ENCODE measurements at regions not wholly inside any gene's neighbourhood (a gene's known extent, or its start where the extent isn't known, plus 50 kb on each side); places are given as distances from the start of the nearest gene placed in this dataset.

DNA sequence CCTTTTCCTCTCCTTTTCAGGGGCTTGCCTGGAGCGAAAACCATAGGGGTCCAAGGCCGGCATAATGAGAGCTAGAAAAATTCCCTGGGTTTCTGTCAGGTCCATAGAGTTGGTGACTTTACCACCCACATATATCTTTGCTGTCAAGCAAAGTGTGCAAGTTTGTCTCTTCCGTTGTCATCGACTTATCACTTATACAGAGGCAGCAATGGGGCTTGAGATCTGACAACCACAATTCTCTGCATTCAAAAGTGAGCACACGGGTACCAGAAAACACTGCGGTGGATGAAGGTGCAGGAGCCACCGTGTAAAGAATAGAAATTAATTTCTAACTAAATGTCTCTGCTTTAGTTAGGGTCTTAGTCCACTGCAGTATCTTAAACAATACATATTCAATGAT lies 162.3 kb downstream of the DAD1 start:
- TF ChIP-seq, protein P1, sequence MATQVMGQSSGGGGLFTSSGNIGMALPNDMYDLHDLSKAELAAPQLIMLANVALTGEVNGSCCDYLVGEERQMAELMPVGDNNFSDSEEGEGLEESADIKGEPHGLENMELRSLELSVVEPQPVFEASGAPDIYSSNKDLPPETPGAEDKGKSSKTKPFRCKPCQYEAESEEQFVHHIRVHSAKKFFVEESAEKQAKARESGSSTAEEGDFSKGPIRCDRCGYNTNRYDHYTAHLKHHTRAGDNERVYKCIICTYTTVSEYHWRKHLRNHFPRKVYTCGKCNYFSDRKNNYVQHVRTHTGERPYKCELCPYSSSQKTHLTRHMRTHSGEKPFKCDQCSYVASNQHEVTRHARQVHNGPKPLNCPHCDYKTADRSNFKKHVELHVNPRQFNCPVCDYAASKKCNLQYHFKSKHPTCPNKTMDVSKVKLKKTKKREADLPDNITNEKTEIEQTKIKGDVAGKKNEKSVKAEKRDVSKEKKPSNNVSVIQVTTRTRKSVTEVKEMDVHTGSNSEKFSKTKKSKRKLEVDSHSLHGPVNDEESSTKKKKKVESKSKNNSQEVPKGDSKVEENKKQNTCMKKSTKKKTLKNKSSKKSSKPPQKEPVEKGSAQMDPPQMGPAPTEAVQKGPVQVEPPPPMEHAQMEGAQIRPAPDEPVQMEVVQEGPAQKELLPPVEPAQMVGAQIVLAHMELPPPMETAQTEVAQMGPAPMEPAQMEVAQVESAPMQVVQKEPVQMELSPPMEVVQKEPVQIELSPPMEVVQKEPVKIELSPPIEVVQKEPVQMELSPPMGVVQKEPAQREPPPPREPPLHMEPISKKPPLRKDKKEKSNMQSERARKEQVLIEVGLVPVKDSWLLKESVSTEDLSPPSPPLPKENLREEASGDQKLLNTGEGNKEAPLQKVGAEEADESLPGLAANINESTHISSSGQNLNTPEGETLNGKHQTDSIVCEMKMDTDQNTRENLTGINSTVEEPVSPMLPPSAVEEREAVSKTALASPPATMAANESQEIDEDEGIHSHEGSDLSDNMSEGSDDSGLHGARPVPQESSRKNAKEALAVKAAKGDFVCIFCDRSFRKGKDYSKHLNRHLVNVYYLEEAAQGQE (IDR thresholded peaks at IDR 0.05; ENCODE audit: insufficient read depth in 1 of 2, low read depth in 2 of 2, low read length in 1 of 2), result no peak
- in situ Hi-C loops (cut with HindIII; ENCODE audit: low pct_unique_long_range_greater_than_20kb, low sequenced_read_pairs) (no loop called here), intact Hi-C loops (cut with micrococcal nuclease; ENCODE audit: unreplicated experiment) (no loop called here)
- ChIA-PET POLR2A (no interaction called here), CTCF (no interaction called here)
- ATAC-seq, result no peak
- no peak for DNase-seq (ENCODE audit: low read depth, low spot score)
- no peaks in the 10 kb centered on the region for H3K4me1 ChIP-seq (ENCODE audit: control insufficient read depth, insufficient read depth, low read length)
- no TSS peak for BruUV-seq (replicated peaks)
- H3K27me3 ChIP-seq (ENCODE audit: control insufficient read depth, insufficient read depth, low read length), result no peaks in the 10 kb centered on the region; the same call in 1 of the 2 replicates
- H3K9me3 ChIP-seq (ENCODE audit: control insufficient read depth, insufficient read depth, low read depth, low read length), result no peaks in the 10 kb centered on the region
- no peak overlapping the region for H3K4me3 ChIP-seq (ENCODE audit: low read depth in 2 of 2, low read length in 2 of 2)
- H3K27ac ChIP-seq (ENCODE audit: low read length), result no peak overlapping the region
- no peaks in the 10 kb centered on the region for H3K36me3 ChIP-seq (ENCODE audit: control insufficient read depth, insufficient read depth, low read length)

DNA sequence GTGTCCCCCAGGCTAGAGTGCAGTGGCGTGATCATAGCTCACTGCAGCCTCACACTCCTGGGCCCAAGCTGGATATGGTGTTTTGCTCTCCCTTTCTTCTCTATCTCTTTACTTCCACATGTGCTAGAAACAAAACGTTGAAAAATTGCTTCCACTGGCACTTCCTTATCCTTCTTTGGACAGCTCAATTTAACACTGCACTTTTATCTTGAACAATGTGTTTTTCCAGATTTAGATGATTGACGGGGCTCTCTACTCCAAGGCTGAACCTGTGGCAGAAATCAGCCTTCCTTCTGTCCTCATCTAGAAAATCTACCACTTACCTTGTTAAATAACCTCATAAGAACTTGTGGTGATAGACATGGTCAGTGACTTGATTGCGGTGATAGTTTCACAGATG lies 165.1 kb downstream of the DAD1 start:
- CTCF ChIA-PET, result no interaction called here
- POLR2A ChIA-PET, result no interaction called here
- Histone ChIP-seq H3K36me3 (ENCODE audit: control insufficient read depth, insufficient read depth, low read length) (no peaks in the 10 kb centered on the region), H3K4me3 (ENCODE audit: low read depth in 2 of 2, low read length in 2 of 2) (no peak overlapping the region), H3K27me3 (ENCODE audit: control insufficient read depth, insufficient read depth, low read length) (no peaks in the 10 kb centered on the region; the same call in 1 of the 2 replicates), H3K27ac (ENCODE audit: low read length) (no peak overlapping the region), H3K4me1 (ENCODE audit: control insufficient read depth, insufficient read depth, low read length) (no peaks in the 10 kb centered on the region), H3K9me3 (ENCODE audit: control insufficient read depth, insufficient read depth, low read depth, low read length) (no peaks in the 10 kb centered on the region)
- intact Hi-C loops (cut with micrococcal nuclease; ENCODE audit: unreplicated experiment), result no loop called here
- no peak for DNase-seq (ENCODE audit: low read depth, low spot score)
- in situ Hi-C loops (cut with HindIII; ENCODE audit: low pct_unique_long_range_greater_than_20kb, low sequenced_read_pairs), result no loop called here
- no peak for ATAC-seq
- no TSS peak for BruUV-seq (replicated peaks)
- TF ChIP-seq POLR2AphosphoS5 (IDR thresholded peaks at IDR 0.05; ENCODE audit: low read depth, low read length), result no peak
- TF ChIP-seq, protein P2, sequence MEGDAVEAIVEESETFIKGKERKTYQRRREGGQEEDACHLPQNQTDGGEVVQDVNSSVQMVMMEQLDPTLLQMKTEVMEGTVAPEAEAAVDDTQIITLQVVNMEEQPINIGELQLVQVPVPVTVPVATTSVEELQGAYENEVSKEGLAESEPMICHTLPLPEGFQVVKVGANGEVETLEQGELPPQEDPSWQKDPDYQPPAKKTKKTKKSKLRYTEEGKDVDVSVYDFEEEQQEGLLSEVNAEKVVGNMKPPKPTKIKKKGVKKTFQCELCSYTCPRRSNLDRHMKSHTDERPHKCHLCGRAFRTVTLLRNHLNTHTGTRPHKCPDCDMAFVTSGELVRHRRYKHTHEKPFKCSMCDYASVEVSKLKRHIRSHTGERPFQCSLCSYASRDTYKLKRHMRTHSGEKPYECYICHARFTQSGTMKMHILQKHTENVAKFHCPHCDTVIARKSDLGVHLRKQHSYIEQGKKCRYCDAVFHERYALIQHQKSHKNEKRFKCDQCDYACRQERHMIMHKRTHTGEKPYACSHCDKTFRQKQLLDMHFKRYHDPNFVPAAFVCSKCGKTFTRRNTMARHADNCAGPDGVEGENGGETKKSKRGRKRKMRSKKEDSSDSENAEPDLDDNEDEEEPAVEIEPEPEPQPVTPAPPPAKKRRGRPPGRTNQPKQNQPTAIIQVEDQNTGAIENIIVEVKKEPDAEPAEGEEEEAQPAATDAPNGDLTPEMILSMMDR (IDR thresholded peaks at IDR 0.05), result no peak
- no peak for TF ChIP-seq SIN3A (IDR thresholded peaks at IDR 0.05; ENCODE audit: borderline replicate concordance, insufficient read depth, low read depth, low read length)
- TF ChIP-seq TCF7L2 (IDR thresholded peaks at IDR 0.05; ENCODE audit: low read depth, low read length), result no peak

DNA sequence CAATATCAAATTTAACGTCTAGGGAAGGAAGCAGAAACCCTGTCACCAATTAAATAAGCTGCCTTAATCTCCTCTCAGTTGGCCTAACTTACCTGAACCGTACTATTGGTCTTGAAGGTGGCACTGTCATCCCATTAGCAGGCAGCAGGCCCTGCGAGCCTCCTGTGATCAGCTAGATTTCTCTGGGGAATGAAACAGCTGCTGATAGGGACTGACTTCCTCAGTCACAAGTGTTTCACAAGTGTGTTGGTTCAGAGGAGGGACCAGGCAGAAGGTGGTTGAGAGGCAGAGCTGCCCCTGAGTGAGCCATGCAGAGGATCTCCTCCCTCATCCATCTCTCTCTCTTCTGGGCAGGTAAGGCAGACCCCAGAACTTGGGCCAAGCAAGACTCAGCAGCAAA lies 166.8 kb downstream of the DAD1 start:
- Histone ChIP-seq H3K4me3 (ENCODE audit: low read depth in 2 of 2, low read length in 2 of 2) (no peak overlapping the region), H3K27me3 (ENCODE audit: control insufficient read depth, insufficient read depth, low read length) (no peaks in the 10 kb centered on the region; the same call in 1 of the 2 replicates), H3K36me3 (ENCODE audit: control insufficient read depth, insufficient read depth, low read length) (no peaks in the 10 kb centered on the region), H3K9me3 (ENCODE audit: control insufficient read depth, insufficient read depth, low read depth, low read length) (no peaks in the 10 kb centered on the region), H3K4me1 (ENCODE audit: control insufficient read depth, insufficient read depth, low read length) (no peaks in the 10 kb centered on the region), H3K27ac (ENCODE audit: low read length) (no peak overlapping the region)
- ChIA-PET CTCF (no interaction called here), POLR2A (no interaction called here)
- no peak for DNase-seq (ENCODE audit: low read depth, low spot score)
- intact Hi-C loops (cut with micrococcal nuclease; ENCODE audit: unreplicated experiment) (no loop called here), in situ Hi-C loops (cut with HindIII; ENCODE audit: low pct_unique_long_range_greater_than_20kb, low sequenced_read_pairs) (no loop called here)
- BruUV-seq (replicated peaks), result no TSS peak
- no peak for ATAC-seq
- TF ChIP-seq SIN3A (IDR thresholded peaks at IDR 0.05; ENCODE audit: borderline replicate concordance, insufficient read depth, low read depth, low read length) (no peak), TCF7L2 (IDR thresholded peaks at IDR 0.05; ENCODE audit: low read depth, low read length) (no peak), POLR2AphosphoS5 (IDR thresholded peaks at IDR 0.05; ENCODE audit: low read depth, low read length) (no peak)
- TF ChIP-seq, protein P1 (IDR thresholded peaks at IDR 0.05; ENCODE audit: insufficient read depth in 1 of 2, low read depth in 2 of 2, low read length in 1 of 2), result no peak
- TF ChIP-seq, protein P2 (IDR thresholded peaks at IDR 0.05), result no peak
